ENCODE measurements at regions not wholly inside any gene's neighbourhood (a gene's known extent, or its start where the extent isn't known, plus 50 kb on each side); places are given as distances from the start of the nearest gene placed in this dataset.

DNA sequence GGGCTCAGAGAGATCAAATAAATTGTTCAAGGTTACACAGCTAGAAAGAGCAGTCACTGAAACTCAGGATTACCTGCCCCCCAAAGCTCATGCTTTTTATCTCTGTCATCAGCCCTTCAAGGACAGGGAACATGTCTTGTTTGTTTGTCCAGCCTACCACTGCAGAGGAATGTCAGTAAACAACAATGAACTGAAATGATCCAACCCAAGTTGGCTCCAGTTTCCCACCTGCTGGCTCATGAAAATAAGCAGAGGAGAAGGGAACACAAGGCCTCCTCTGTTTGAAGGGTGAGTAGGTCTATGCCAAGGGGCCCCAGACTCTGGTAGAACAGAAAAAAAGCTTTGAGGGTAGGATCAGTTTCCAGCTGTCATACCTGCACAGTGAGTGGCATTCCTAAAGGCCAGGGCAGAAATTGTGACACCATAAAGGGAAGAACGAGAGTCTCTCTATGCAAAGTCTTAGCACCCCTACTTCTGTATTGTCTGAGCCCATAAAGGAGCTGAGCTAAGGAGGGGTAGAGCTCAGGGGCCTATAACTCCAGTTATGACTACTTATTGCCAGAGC lies 115.2 kb downstream of the TRIM36 start:
- H3K27me3 Mint-ChIP-seq (ENCODE audit: low read depth): peaks cover 1% of the 10 kb centered on the region
- no peak overlapping the region for H3K27ac Mint-ChIP-seq
- TF ChIP-seq CTCF (IDR thresholded peaks at IDR 0.05; ENCODE audit: unreplicated experiment): no peak
- no peak for DNase-seq (ENCODE audit: low spot score in 2 of 2, unreplicated experiment in 2 of 2)
- H3K36me3 Mint-ChIP-seq: no peaks in the 10 kb centered on the region
- H3K9me3 Mint-ChIP-seq: no peaks in the 10 kb centered on the region
- no peaks in the 10 kb centered on the region for H3K4me1 Mint-ChIP-seq
- no peak overlapping the region for H3K4me3 Mint-ChIP-seq

DNA sequence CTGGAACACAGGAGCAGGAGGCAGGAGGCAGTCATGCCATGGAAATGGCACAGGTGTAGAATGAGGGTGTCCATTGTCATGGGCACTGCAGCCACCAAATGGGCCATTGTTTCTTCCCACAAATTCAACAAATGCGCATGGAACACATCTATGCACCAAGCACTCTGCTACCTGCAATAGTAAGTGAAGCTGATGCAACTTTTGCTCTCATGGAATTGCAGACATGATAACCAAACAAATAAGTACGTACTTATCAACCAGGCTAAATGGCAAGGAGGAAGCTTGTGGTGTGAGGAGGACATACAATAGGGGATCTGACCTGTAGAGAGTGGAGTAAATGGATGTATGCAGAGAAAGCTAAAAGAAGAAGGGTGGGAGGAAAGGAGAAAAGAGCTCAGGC lies 116.8 kb downstream of the TRIM36 start:
- no peak for DNase-seq (ENCODE audit: low spot score in 2 of 2, unreplicated experiment in 2 of 2)
- no peak for TF ChIP-seq CTCF (IDR thresholded peaks at IDR 0.05; ENCODE audit: unreplicated experiment)
- no peaks in the 10 kb centered on the region for H3K4me1 Mint-ChIP-seq
- H3K36me3 Mint-ChIP-seq: no peaks in the 10 kb centered on the region
- H3K27me3 Mint-ChIP-seq (ENCODE audit: low read depth): peaks cover 9% of the 10 kb centered on the region
- no peak overlapping the region for H3K4me3 Mint-ChIP-seq
- no peaks in the 10 kb centered on the region for H3K9me3 Mint-ChIP-seq
- H3K27ac Mint-ChIP-seq: no peak overlapping the region

DNA sequence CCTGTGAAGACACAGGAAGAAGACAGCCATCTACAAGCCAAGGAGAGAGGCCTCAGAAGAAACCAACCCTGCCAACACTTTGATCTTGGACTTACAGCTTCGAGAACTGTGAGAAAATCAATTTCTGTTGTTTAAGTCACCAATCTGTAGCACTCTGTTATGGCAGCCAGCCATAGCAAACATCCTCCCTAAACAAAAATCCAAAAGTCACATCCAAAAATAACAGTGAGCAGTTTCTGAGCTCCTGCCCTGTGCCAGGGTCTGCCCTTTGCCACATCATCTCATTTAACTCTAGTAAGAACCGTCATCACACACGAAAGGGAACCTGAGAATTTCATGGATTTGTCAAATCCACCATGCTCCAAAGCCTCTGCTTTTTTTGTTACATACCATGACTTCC lies 118.8 kb downstream of the TRIM36 start:
- no peak for TF ChIP-seq CTCF (IDR thresholded peaks at IDR 0.05; ENCODE audit: unreplicated experiment)
- H3K4me1 Mint-ChIP-seq: no peaks in the 10 kb centered on the region
- no peaks in the 10 kb centered on the region for H3K9me3 Mint-ChIP-seq
- H3K27me3 Mint-ChIP-seq (ENCODE audit: low read depth): peaks cover 12% of the 10 kb centered on the region
- no peaks in the 10 kb centered on the region for H3K36me3 Mint-ChIP-seq
- DNase-seq (ENCODE audit: low spot score in 2 of 2, unreplicated experiment in 2 of 2): no peak
- no peak overlapping the region for H3K27ac Mint-ChIP-seq
- H3K4me3 Mint-ChIP-seq: no peak overlapping the region

DNA sequence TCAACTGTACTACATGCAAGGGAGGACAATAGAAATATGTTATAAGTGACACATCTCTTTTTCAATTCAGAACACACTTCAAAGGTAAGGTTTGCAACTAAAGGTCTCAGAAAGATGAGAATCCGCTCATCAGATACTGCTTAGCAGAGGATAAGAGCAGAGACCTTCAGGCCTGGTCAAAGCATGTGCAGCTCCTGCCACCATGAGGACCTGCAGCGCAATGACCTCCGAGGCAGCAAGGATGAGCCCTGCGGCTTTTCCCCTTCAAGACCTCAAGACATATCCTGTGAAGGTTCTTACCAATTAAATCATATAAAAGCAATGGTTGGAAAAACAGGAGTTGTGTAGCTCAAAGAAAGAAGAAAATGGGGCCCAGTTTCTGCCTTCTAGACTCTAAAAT lies 135.8 kb downstream of the TRIM36 start:
- no peaks in the 10 kb centered on the region for H3K36me3 Mint-ChIP-seq
- TF ChIP-seq CTCF (IDR thresholded peaks at IDR 0.05; ENCODE audit: unreplicated experiment): no peak
- DNase-seq (ENCODE audit: low spot score in 2 of 2, unreplicated experiment in 2 of 2): no peak
- no peaks in the 10 kb centered on the region for H3K4me1 Mint-ChIP-seq
- no peak overlapping the region for H3K4me3 Mint-ChIP-seq
- H3K9me3 Mint-ChIP-seq: peaks cover 59% of the 10 kb centered on the region
- H3K27me3 Mint-ChIP-seq (ENCODE audit: low read depth): no peaks in the 10 kb centered on the region
- H3K27ac Mint-ChIP-seq: no peak overlapping the region

DNA sequence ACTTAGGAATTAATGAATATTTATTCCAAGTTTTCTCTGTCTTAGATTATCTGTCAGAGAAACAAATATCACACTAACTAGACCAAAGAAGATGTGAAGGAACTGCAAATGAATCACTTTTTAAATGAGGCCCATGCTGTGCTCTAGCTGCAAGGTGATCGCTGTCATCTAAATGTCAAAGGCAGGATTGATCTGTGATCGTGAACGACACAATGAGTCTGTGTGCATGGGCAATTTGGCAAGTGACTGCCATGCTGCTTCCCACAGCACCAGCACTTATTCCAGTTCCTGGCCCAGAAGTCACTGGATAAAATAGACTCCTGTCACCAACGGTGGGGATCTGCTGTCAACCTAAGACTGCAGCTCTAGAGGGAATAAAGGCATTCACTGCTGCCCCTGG lies 141.2 kb downstream of the TRIM36 start:
- Mint-ChIP-seq H3K36me3 (no peaks in the 10 kb centered on the region), H3K27ac (no peak overlapping the region), H3K27me3 (ENCODE audit: low read depth) (peaks cover 16% of the 10 kb centered on the region), H3K9me3 (peaks cover 18% of the 10 kb centered on the region), H3K4me1 (no peaks in the 10 kb centered on the region), H3K4me3 (no peak overlapping the region)
- TF ChIP-seq CTCF (IDR thresholded peaks at IDR 0.05; ENCODE audit: unreplicated experiment): no peak
- DNase-seq (ENCODE audit: low spot score in 2 of 2, unreplicated experiment in 2 of 2): no peak

DNA sequence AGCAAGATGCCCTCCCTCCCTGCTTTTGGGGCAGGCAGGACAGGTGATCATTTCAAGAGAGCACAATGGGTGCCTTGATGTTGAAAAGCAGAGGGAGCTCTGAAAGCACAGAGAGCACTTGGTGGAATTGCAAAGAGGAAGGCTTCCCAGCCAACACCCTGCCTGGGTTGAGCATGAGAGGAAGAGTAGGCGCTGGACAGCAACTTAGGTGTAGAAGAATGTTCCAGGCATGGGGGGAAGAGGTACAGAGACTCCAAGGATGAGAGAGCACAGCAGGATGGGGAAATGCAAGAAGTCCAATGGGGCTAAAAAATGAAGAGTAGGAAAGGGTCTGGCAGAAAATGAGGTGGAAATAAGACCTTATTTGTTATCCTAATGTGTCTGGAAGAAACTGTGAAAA lies 144.8 kb downstream of the TRIM36 start:
- H3K27me3 Mint-ChIP-seq (ENCODE audit: low read depth): peaks cover 18% of the 10 kb centered on the region
- DNase-seq (ENCODE audit: low spot score in 2 of 2, unreplicated experiment in 2 of 2): no peak
- no peak overlapping the region for H3K4me3 Mint-ChIP-seq
- H3K27ac Mint-ChIP-seq: no peak overlapping the region
- H3K4me1 Mint-ChIP-seq: no peaks in the 10 kb centered on the region
- no peaks in the 10 kb centered on the region for H3K36me3 Mint-ChIP-seq
- no peaks in the 10 kb centered on the region for H3K9me3 Mint-ChIP-seq
- no peak for TF ChIP-seq CTCF (IDR thresholded peaks at IDR 0.05; ENCODE audit: unreplicated experiment)

All from mesothelial cell of epicardium (in vitro differentiated cells).